ENCODE measurements at regions not wholly inside any gene's neighbourhood (a gene's known extent, or its start where the extent isn't known, plus 50 kb on each side); places are given as distances from the start of the nearest gene placed in this dataset.

- Mint-ChIP-seq H3K27me3 (peaks cover 3% of the 10 kb centered on the region), H3K36me3 (peaks cover 12% of the 10 kb centered on the region), H3K4me1 (peaks cover 26% of the 10 kb centered on the region), H3K4me3 (no peak overlapping the region), H3K27ac (no peak overlapping the region), H3K9me3 (peaks cover 15% of the 10 kb centered on the region)
- DNase-seq: no peak
- POLR2A ChIA-PET: no interaction called here
- no peak for ATAC-seq (ENCODE audit: low read depth)
These were observed 305.0 kb downstream of the PTEN start for GRCh38 chr10:88168171-88169036.

- Mint-ChIP-seq H3K4me3 (no peak overlapping the region), H3K36me3 (peaks cover 15% of the 10 kb centered on the region), H3K9me3 (peaks cover 15% of the 10 kb centered on the region), H3K27ac (no peak overlapping the region), H3K27me3 (peaks cover 3% of the 10 kb centered on the region), H3K4me1 (peaks cover 26% of the 10 kb centered on the region)
- POLR2A ChIA-PET: no interaction called here
- ATAC-seq (ENCODE audit: low read depth): no peak
- DNase-seq: no peak
These were observed 305.6 kb downstream of the PTEN start for GRCh38 chr10:88169037-88169319.

DNA sequence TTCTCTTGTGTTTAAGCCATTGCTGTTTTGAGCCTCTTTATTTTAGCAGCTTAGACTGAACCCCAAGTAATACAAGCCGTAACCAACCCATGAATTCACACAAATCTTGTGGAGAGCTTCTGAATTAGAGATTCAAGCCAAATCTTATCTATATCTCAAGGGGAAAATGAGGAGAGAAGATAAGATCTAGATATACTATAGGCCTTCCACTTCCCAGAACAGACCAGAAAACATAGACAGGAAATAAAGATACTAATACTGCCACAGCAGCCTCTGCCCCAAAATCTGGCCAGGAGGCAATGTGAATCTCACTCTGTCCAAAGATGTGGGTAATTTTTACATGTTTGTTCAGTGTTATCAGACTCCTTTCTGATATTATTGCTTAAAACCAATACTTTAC, 307.2 kb downstream of the PTEN start:
- Mint-ChIP-seq H3K27me3 (peaks cover 2% of the 10 kb centered on the region), H3K4me3 (no peak overlapping the region), H3K4me1 (peaks cover 26% of the 10 kb centered on the region), H3K27ac (no peak overlapping the region), H3K9me3 (peaks cover 27% of the 10 kb centered on the region), H3K36me3 (peaks cover 27% of the 10 kb centered on the region)
- POLR2A ChIA-PET: no interaction called here
- DNase-seq (no peak), ATAC-seq (ENCODE audit: low read depth) (no peak)

DNA sequence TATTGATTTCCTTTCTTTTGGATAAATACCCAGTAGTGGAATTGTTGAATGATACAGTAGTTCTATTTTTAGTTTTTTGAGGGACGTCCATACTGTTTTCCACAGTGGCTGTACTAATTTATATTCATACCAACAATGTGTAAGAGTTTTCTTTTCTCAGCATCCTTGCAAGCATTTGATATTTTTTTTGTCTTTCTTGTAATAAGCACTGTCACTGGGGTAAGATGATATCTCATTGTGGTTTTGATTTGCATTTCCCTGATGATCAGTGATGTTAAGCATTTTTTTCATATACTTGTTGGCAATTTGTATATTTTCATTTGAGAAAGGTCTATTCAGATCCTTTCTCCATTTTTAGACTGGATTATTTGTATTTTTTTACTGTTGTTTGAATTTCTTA, 308.7 kb downstream of the PTEN start:
- DNase-seq: no peak
- H3K4me3 Mint-ChIP-seq: no peak overlapping the region
- peaks cover 26% of the 10 kb centered on the region for H3K4me1 Mint-ChIP-seq
- peaks cover 29% of the 10 kb centered on the region for H3K9me3 Mint-ChIP-seq
- H3K36me3 Mint-ChIP-seq: peaks cover 30% of the 10 kb centered on the region
- POLR2A ChIA-PET: no interaction called here
- H3K27ac Mint-ChIP-seq: no peak overlapping the region
- no peak for ATAC-seq (ENCODE audit: low read depth)
- peaks cover 4% of the 10 kb centered on the region for H3K27me3 Mint-ChIP-seq

DNA sequence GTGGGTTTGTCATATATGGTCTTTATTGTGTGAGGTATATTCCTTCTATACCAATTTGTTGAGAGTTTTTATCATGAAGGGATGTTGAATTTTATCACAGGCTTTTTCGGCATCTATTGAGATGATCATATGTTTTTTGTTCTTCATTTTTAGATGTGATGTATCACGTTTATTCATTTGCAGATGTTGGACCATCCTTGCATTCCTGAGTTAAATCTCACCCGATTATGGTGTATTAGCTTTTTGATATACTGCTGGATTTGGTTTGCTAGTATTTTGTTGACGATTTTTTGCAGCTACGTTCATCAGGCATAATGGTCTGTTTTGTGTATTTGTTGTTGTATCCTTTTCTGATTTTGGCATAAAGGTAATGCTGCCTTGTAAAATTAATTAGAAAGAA, 311.0 kb downstream of the PTEN start:
- POLR2A ChIA-PET: interaction anchor here (0.6 kb wide), 1 partner anchor 21 kb away, joined by 3 read pairs; no protein-coding TSS in a partner anchor
- ATAC-seq (ENCODE audit: low read depth): no peak
- Mint-ChIP-seq H3K27me3 (peaks cover 2% of the 10 kb centered on the region), H3K4me1 (peaks cover 28% of the 10 kb centered on the region), H3K36me3 (peaks cover 30% of the 10 kb centered on the region), H3K27ac (no peak overlapping the region), H3K9me3 (peaks cover 35% of the 10 kb centered on the region), H3K4me3 (no peak overlapping the region)
- no peak for DNase-seq

DNA sequence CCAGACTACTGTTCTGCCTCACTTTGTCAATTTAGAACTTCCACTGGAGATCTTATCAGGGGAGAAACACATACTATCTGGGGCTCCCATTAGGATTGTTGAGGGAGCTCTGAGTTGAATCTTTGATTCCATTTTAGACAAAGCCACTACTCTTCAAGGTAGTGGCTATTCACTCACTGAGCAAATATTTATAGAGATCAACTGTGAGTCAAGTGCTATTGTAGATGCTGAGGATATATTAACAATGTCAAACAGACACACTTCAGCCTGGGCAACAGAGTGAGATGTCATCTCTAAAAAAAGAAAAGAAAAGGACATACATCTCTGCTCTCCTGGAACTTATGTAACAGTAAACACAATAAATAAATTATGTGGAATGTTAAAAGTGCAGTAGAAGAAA, 315.3 kb downstream of the PTEN start:
- Mint-ChIP-seq H3K27ac (no peak overlapping the region), H3K36me3 (peaks cover 26% of the 10 kb centered on the region), H3K4me3 (no peak overlapping the region), H3K27me3 (peaks cover 5% of the 10 kb centered on the region), H3K4me1 (peaks cover 3% of the 10 kb centered on the region), H3K9me3 (peaks cover 28% of the 10 kb centered on the region)
- POLR2A ChIA-PET: no interaction called here
- DNase-seq (no peak), ATAC-seq (ENCODE audit: low read depth) (no peak)

DNA sequence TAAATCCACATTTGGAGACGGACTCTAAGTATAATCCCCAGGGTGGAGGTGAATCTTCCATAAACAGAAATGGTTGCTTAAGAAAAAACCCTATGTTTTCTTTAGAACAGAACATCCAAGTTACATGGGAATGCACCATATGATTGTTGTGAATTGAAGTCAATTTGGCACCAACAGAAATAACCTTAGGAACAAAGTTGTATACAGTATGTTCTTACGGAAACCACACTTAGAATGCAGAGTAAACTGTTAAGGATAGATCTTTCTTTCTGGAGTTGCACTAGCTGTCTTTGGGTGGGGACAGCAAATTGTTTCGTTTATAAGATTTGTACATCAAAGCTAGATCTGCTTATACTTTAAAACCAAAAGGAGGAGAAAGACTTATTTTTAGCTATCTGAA, 316.4 kb downstream of the PTEN start:
- no peak overlapping the region for H3K4me3 Mint-ChIP-seq
- peaks cover 3% of the 10 kb centered on the region for H3K4me1 Mint-ChIP-seq
- no peak for ATAC-seq (ENCODE audit: low read depth)

DNA sequence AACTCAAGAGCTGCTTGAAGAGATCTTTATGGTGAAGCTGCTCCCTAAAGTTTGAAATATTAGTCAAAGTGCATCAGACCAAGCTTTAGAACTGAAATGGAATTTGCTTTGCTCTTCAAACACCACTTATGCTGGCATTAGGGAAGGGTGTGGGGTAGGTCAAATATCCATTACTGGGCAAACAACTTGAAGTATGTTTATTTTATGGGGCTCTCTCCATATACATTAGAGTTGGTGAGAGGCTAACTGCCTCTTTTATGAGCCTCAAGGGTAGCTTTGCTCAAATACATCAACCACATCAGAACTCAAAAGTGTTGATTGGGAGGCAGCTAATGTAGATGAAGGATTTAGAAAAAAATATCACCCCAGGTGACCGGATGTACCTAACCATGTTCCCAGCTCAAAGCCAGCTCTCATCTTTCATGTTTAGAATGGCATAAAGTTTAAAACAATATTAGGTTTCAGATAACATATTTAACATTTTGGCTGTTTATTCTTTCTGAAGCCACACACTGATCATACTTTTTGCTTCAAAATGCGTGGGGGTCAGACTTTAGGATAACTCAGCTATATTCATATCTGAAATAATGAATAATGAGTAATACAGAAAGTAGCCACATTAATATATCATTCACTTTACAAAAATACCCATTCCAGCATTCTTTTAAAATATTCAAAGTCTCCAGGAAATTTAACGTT, 318.6 kb downstream of the PTEN start:
- POLR2A ChIA-PET: interaction anchor here (0.5 kb wide), 1 partner anchor 151 kb away, joined by 3 read pairs; no protein-coding TSS in a partner anchor
- Mint-ChIP-seq H3K27ac (no peak overlapping the region), H3K4me1 (peaks cover 3% of the 10 kb centered on the region), H3K4me3 (no peak overlapping the region), H3K9me3 (peaks cover 11% of the 10 kb centered on the region), H3K36me3 (peaks cover 9% of the 10 kb centered on the region), H3K27me3 (peaks cover 5% of the 10 kb centered on the region)
- ATAC-seq (ENCODE audit: low read depth) (no peak), DNase-seq (no peak)

More for the DNA sequence above, 316.4 kb downstream of the PTEN start:
- DNase-seq: no peak
- Mint-ChIP-seq H3K9me3 (peaks cover 21% of the 10 kb centered on the region), H3K27ac (no peak overlapping the region), H3K27me3 (peaks cover 5% of the 10 kb centered on the region), H3K36me3 (peaks cover 16% of the 10 kb centered on the region)
- POLR2A ChIA-PET: no interaction called here

- DNase-seq (no peak), ATAC-seq (ENCODE audit: low read depth) (no peak)
- Mint-ChIP-seq H3K27me3 (peaks cover 5% of the 10 kb centered on the region), H3K36me3 (peaks cover 4% of the 10 kb centered on the region), H3K9me3 (peaks cover 8% of the 10 kb centered on the region), H3K4me1 (peaks cover 3% of the 10 kb centered on the region), H3K4me3 (no peak overlapping the region), H3K27ac (no peak overlapping the region)
- POLR2A ChIA-PET: interaction anchor here (0.5 kb wide), 1 partner anchor 152 kb away, joined by 3 read pairs; no protein-coding TSS in a partner anchor
These were observed 319.1 kb downstream of the PTEN start for GRCh38 chr10:88182601-88182930.

DNA sequence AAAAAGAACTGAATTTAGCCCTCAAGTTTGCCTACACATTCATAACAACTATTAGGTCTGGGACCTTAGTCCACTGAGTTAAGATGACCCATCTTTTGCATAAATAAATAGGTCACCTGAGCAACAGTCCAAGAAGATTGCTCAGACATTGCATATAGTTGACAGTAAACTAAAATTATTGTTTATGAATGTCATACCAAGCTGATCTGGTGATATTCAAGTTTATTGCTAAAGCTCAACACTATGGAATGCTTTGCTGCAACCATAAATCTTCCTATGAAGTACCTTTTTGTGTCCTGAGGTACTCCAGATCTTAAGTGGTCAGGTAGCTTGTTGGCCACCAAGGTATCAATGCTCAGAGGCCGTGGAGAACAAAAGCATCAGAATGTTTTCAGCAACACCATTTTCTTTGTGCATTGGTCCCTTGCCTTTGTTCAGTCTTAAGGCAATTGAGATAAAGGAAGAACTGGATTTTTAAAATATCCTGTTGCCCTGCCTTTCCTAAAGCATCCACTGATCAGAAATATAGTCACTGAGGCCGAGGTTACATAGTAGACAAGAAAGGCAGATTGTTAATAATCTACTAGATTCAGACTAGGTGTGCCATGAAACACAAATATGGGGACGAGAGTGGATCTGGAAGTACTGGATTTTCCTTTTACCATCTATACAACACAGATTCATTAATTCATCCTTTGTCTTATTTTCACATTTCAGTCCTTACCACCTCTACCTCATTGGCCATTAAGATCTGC, 321.3 kb downstream of the PTEN start:
- H3K4me3 Mint-ChIP-seq: no peak overlapping the region
- H3K36me3 Mint-ChIP-seq: peaks cover 2% of the 10 kb centered on the region
- DNase-seq (no peak), ATAC-seq (ENCODE audit: low read depth) (no peak)
- H3K27me3 Mint-ChIP-seq: peaks cover 5% of the 10 kb centered on the region
- POLR2A ChIA-PET: no interaction called here
- H3K9me3 Mint-ChIP-seq: peaks cover 1% of the 10 kb centered on the region
- no peaks in the 10 kb centered on the region for H3K4me1 Mint-ChIP-seq
- H3K27ac Mint-ChIP-seq: no peak overlapping the region

- no peak for DNase-seq
- Mint-ChIP-seq H3K27me3 (peaks cover 5% of the 10 kb centered on the region), H3K4me3 (no peak overlapping the region), H3K27ac (no peak overlapping the region), H3K36me3 (peaks cover 2% of the 10 kb centered on the region), H3K4me1 (no peaks in the 10 kb centered on the region), H3K9me3 (peaks cover 1% of the 10 kb centered on the region)
- no peak for ATAC-seq (ENCODE audit: low read depth)
- POLR2A ChIA-PET: no interaction called here
These were observed 322.4 kb downstream of the PTEN start for GRCh38 chr10:88185830-88186229.

GRCh38 chr10:88186335-88186734, 322.9 kb downstream of the PTEN start:
- POLR2A ChIA-PET: no interaction called here
- no peak overlapping the region for H3K4me3 Mint-ChIP-seq
- DNase-seq (no peak), ATAC-seq (ENCODE audit: low read depth) (no peak)
- peaks cover 5% of the 10 kb centered on the region for H3K27me3 Mint-ChIP-seq
- H3K36me3 Mint-ChIP-seq: peaks cover 2% of the 10 kb centered on the region
- no peaks in the 10 kb centered on the region for H3K4me1 Mint-ChIP-seq
- peaks cover 1% of the 10 kb centered on the region for H3K9me3 Mint-ChIP-seq
- no peak overlapping the region for H3K27ac Mint-ChIP-seq

DNA sequence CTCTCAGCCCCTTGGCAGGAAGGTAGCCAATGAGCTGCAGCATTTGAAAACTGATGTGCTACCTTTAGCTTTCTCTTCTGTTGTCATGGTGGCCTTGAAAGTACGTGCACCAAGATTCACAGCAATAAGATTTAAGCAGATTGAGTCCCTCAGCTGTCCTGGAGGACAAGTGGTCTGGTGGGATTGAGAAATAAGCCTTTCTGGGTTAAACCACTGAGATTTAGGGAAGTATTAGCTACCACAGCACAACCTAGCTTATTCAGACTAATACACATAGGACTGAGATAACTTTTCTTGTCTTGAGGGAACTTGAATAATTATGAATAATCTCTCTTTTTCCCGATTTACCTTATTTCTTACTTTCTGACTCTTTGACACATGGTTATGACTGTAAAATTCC, 324.0 kb downstream of the PTEN start:
- no peak for DNase-seq
- Mint-ChIP-seq H3K4me3 (no peak overlapping the region), H3K27ac (no peak overlapping the region), H3K36me3 (peaks cover 2% of the 10 kb centered on the region), H3K27me3 (peaks cover 5% of the 10 kb centered on the region), H3K4me1 (no peaks in the 10 kb centered on the region), H3K9me3 (peaks cover 1% of the 10 kb centered on the region)
- ATAC-seq (ENCODE audit: low read depth): no peak
- POLR2A ChIA-PET: interaction anchor here (0.5 kb wide), 1 partner anchor 61 kb away, joined by 3 read pairs; no protein-coding TSS in a partner anchor
